GM23338 (cell line): ENCODE measurements at regions not wholly inside any gene's neighbourhood (a gene's known extent, or its start where the extent isn't known, plus 50 kb on each side); places are given as distances from the start of the nearest gene placed in this dataset.

Experiments
- ATAC-seq: fragments of 200-7000 bp; cut with Tn5 transposase; 3 replicates; pipeline ENCODE4 v1.9.1; 2020
- DNase-seq: peaks from one replicate; pipeline ENCODE4 v3.0.0-alpha.2; 2015; ENCODE audit warnings: low spot score
- H2AFZ ChIP-seq: fragments of 200-600 bp; sonication (generic); 2 replicates; pipeline ENCODE4 v1.8.0; 2016; ENCODE audit warnings: antibody characterized with exemption, mild to moderate bottlenecking, moderate library complexity
- H3F3A ChIP-seq: fragments of 200-600 bp; sonication (generic); replicated peaks from 2 replicates; pipeline ENCODE4 v1.8.0; 2017; ENCODE audit warnings: antibody characterized with exemption, mixed run types, low read depth
- H3K27ac ChIP-seq: fragments of 200-600 bp; sonication (generic); 2 replicates; pipeline ENCODE4 v1.6.1; 2016; ENCODE audit warnings: low read depth
- H3K27me3 ChIP-seq: fragments of 200-600 bp; sonication (generic); 2 replicates; pipeline ENCODE4 v1.8.0; 2016; ENCODE audit warnings: mild to moderate bottlenecking, mixed run types, moderate library complexity; ENCODE audit not compliant: insufficient read depth
- H3K36me3 ChIP-seq: fragments of 200-600 bp; sonication (generic); 2 replicates; pipeline ENCODE4 v1.8.0; 2016; ENCODE audit warnings: mild to moderate bottlenecking; ENCODE audit not compliant: insufficient read depth
- H3K4me1 ChIP-seq: fragments of 200-600 bp; sonication (generic); 2 replicates; pipeline ENCODE4 v1.8.0; 2016; ENCODE audit warnings: mild to moderate bottlenecking, moderate library complexity; ENCODE audit not compliant: insufficient read depth
- H3K4me2 ChIP-seq: fragments of 200-600 bp; sonication (generic); 2 replicates; pipeline ENCODE4 v1.7.1; 2017; ENCODE audit warnings: mixed run types
- H3K4me3 ChIP-seq: fragments of 200-600 bp; sonication (generic); 2 replicates; pipeline ENCODE4 v1.6.1; 2016; ENCODE audit warnings: mixed run types
- H3K79me2 ChIP-seq: fragments of 200-600 bp; sonication (generic); replicated peaks from 2 replicates; pipeline ENCODE4 v1.8.0; 2017; ENCODE audit warnings: mild to moderate bottlenecking; ENCODE audit not compliant: insufficient read depth
- H3K9me2 ChIP-seq: fragments of 200-600 bp; sonication (generic); 2 replicates; pipeline ENCODE4 v1.8.0; 2017; ENCODE audit not compliant: insufficient read depth
- H4K20me1 ChIP-seq: fragments of 200-600 bp; sonication (generic); replicated peaks from 2 replicates; pipeline ENCODE4 v1.8.0; 2017; ENCODE audit warnings: mild to moderate bottlenecking; ENCODE audit not compliant: insufficient read depth
- H3K27ac Mint-ChIP-seq: 2 replicates; pipeline ENCODE4 v1.8.0; 2020; ENCODE audit warnings: inconsistent platforms, mild to moderate bottlenecking, moderate library complexity, mixed read lengths
- H3K27me3 Mint-ChIP-seq: 3 replicates; pipeline ENCODE4 v1.8.0; 2022; ENCODE audit warnings: low read depth, mild to moderate bottlenecking, moderate library complexity, mixed read lengths, inconsistent platforms; ENCODE audit not compliant: insufficient read depth, poor library complexity
- H3K36me3 Mint-ChIP-seq: 3 replicates; pipeline ENCODE4 v1.8.0; 2021; ENCODE audit warnings: low read depth, mild to moderate bottlenecking, inconsistent platforms, moderate library complexity, mixed read lengths
- H3K4me1 Mint-ChIP-seq: 3 replicates; pipeline ENCODE4 v1.8.0; 2020; ENCODE audit warnings: mild to moderate bottlenecking, inconsistent platforms, mixed read lengths
- H3K4me3 Mint-ChIP-seq: 3 replicates; pipeline ENCODE4 v1.8.0; 2021; ENCODE audit warnings: moderate library complexity, mild to moderate bottlenecking, inconsistent platforms, mixed read lengths
- H3K9me3 Mint-ChIP-seq: 3 replicates; pipeline ENCODE4 v1.8.0; 2020; ENCODE audit warnings: moderate library complexity, mild to moderate bottlenecking, inconsistent platforms, mixed read lengths
- CREB1 ChIP-seq: fragments of 250-450 bp; sonication (Bioruptor Pico); IDR thresholded peaks from 2 replicates; pipeline ENCODE4 v1.5.0; 2020; ENCODE audit warnings: low read depth, mild to moderate bottlenecking, moderate library complexity
- EZH2 ChIP-seq: fragments of 200-600 bp; sonication (generic); IDR thresholded peaks from one replicate; pipeline ENCODE4 v1.8.0; 2017; ENCODE audit warnings: antibody characterized with exemption, mild to moderate bottlenecking, low read depth; ENCODE audit not compliant: unreplicated experiment
- EZH2phosphoT487 ChIP-seq: fragments of 200-600 bp; sonication (generic); IDR thresholded peaks from one replicate; pipeline ENCODE4 v1.8.1; 2018; ENCODE audit warnings: antibody characterized with exemption; ENCODE audit not compliant: unreplicated experiment
- NANOG ChIP-seq: IDR thresholded peaks from 2 replicates; pipeline ENCODE4 v1.6.1; 2016; ENCODE audit warnings: antibody characterized with exemption, borderline replicate concordance
- POLR2AphosphoS5 ChIP-seq: IDR thresholded peaks from 2 replicates; pipeline ENCODE4 v1.6.1; 2016; ENCODE audit warnings: antibody characterized with exemption, low read depth
- ZNF114 ChIP-seq: fragments of 250-450 bp; sonication (Bioruptor Pico); IDR thresholded peaks from 2 replicates; pipeline ENCODE4 v1.5.0; 2020; ENCODE audit warnings: mild to moderate bottlenecking, moderate library complexity
- TF ChIP-seq, protein P1 (sequence below): IDR thresholded peaks from 2 replicates; pipeline ENCODE4 v1.6.1; 2016; ENCODE audit warnings: antibody characterized with exemption
- TF ChIP-seq, protein P2 (sequence below): fragments of 250-450 bp; sonication (Bioruptor Pico); IDR thresholded peaks from 2 replicates; pipeline ENCODE4 v1.5.0; 2020; ENCODE audit warnings: mild to moderate bottlenecking, moderate library complexity
- TF ChIP-seq, protein P3 (sequence below): IDR thresholded peaks from one replicate; pipeline ENCODE4 v1.6.1; 2018; ENCODE audit warnings: antibody characterized with exemption; ENCODE audit not compliant: unreplicated experiment

DNA sequence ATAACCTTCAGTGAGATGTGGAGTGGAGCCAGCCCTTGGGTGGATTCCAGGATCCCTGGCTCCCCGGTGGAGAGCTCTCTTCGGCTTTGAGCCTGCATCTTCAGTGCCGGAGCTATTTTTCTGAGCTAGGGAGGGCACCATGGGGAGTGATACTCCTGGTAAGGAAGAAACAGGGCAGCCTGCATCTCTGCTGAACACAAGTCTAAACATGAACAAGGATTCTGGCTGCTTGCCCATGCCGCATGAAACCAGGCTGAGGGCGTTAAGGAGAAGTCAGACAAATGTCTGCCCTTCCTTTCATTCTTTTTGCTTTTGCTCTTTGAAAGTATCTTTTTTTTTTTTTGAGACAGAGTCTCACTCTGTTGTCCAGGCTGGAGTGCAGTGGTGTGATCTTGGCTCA is 60.4 kb downstream of the EVX1 start (continued):
- TF ChIP-seq, protein P1, sequence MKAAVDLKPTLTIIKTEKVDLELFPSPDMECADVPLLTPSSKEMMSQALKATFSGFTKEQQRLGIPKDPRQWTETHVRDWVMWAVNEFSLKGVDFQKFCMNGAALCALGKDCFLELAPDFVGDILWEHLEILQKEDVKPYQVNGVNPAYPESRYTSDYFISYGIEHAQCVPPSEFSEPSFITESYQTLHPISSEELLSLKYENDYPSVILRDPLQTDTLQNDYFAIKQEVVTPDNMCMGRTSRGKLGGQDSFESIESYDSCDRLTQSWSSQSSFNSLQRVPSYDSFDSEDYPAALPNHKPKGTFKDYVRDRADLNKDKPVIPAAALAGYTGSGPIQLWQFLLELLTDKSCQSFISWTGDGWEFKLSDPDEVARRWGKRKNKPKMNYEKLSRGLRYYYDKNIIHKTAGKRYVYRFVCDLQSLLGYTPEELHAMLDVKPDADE, result no peak
- TF ChIP-seq, protein P2, sequence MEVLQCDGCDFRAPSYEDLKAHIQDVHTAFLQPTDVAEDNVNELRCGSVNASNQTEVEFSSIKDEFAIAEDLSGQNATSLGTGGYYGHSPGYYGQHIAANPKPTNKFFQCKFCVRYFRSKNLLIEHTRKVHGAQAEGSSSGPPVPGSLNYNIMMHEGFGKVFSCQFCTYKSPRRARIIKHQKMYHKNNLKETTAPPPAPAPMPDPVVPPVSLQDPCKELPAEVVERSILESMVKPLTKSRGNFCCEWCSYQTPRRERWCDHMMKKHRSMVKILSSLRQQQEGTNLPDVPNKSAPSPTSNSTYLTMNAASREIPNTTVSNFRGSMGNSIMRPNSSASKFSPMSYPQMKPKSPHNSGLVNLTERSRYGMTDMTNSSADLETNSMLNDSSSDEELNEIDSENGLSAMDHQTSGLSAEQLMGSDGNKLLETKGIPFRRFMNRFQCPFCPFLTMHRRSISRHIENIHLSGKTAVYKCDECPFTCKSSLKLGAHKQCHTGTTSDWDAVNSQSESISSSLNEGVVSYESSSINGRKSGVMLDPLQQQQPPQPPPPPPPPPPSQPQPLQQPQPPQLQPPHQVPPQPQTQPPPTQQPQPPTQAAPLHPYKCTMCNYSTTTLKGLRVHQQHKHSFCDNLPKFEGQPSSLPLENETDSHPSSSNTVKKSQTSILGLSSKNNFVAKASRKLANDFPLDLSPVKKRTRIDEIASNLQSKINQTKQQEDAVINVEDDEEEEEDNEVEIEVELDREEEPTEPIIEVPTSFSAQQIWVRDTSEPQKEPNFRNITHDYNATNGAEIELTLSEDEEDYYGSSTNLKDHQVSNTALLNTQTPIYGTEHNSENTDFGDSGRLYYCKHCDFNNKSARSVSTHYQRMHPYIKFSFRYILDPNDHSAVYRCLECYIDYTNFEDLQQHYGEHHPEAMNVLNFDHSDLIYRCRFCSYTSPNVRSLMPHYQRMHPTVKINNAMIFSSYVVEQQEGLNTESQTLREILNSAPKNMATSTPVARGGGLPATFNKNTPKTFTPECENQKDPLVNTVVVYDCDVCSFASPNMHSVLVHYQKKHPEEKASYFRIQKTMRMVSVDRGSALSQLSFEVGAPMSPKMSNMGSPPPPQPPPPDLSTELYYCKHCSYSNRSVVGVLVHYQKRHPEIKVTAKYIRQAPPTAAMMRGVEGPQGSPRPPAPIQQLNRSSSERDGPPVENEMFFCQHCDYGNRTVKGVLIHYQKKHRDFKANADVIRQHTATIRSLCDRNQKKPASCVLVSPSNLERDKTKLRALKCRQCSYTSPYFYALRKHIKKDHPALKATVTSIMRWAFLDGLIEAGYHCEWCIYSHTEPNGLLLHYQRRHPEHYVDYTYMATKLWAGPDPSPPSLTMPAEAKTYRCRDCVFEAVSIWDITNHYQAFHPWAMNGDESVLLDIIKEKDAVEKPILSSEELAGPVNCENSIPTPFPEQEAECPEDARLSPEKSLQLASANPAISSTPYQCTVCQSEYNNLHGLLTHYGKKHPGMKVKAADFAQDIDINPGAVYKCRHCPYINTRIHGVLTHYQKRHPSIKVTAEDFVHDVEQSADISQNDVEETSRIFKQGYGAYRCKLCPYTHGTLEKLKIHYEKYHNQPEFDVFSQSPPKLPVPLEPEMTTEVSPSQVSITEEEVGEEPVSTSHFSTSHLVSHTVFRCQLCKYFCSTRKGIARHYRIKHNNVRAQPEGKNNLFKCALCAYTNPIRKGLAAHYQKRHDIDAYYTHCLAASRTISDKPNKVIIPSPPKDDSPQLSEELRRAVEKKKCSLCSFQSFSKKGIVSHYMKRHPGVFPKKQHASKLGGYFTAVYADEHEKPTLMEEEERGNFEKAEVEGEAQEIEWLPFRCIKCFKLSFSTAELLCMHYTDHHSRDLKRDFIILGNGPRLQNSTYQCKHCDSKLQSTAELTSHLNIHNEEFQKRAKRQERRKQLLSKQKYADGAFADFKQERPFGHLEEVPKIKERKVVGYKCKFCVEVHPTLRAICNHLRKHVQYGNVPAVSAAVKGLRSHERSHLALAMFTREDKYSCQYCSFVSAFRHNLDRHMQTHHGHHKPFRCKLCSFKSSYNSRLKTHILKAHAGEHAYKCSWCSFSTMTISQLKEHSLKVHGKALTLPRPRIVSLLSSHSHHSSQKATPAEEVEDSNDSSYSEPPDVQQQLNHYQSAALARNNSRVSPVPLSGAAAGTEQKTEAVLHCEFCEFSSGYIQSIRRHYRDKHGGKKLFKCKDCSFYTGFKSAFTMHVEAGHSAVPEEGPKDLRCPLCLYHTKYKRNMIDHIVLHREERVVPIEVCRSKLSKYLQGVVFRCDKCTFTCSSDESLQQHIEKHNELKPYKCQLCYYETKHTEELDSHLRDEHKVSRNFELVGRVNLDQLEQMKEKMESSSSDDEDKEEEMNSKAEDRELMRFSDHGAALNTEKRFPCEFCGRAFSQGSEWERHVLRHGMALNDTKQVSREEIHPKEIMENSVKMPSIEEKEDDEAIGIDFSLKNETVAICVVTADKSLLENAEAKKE, result no peak
- TF ChIP-seq POLR2AphosphoS5, result no peak
- TF ChIP-seq NANOG, result no peak
- TF ChIP-seq ZNF114, result no peak
- no peak for TF ChIP-seq EZH2phosphoT487
- TF ChIP-seq EZH2, result no peak

DNA sequence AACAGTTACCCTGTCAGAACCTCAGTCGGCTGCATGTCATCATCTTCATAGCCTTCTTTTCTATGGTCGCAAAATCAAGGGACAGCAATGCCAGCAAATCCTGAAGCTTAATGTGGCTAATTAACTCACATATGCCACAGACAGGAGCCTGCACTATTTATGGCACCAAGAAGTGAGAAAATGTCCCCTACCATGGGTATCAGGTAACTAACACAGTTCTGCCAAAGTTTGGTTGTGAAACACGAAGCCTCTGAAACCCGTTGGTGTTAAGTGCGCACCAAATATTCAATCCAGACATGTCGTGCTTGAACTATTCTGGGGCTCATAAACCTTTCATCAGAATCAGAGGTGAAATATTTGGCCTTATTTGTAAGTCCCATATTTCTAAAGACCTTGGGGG is 63.3 kb downstream of the EVX1 start:
- no peak for ATAC-seq
- no peaks in the 10 kb centered on the region for H3K9me2 ChIP-seq
- H3K27me3 ChIP-seq, result no peaks in the 10 kb centered on the region
- no peaks in the 10 kb centered on the region for H4K20me1 ChIP-seq
- H3K4me3 Mint-ChIP-seq, result no peak overlapping the region
- H3K36me3 ChIP-seq, result no peaks in the 10 kb centered on the region
- no peaks in the 10 kb centered on the region for H3K9me3 Mint-ChIP-seq
- H3K79me2 ChIP-seq, result no peaks in the 10 kb centered on the region
- peaks cover 3% of the 10 kb centered on the region; the same call in 2 of the 3 replicates for H3K4me1 Mint-ChIP-seq
- no peak overlapping the region for H3K27ac ChIP-seq
- H3K4me1 ChIP-seq, result no peaks in the 10 kb centered on the region
- no peaks in the 10 kb centered on the region for H3K36me3 Mint-ChIP-seq
- H3K4me3 ChIP-seq, result no peak overlapping the region
- H2AFZ ChIP-seq, result no peak overlapping the region
- no peaks in the 10 kb centered on the region for H3F3A ChIP-seq
- peaks cover 3% of the 10 kb centered on the region for H3K27me3 Mint-ChIP-seq
- no peak overlapping the region for H3K27ac Mint-ChIP-seq
- DNase-seq, result no peak
- H3K4me2 ChIP-seq, result no peak overlapping the region
- TF ChIP-seq CREB1 (no peak), NANOG (no peak), EZH2 (no peak), EZH2phosphoT487 (no peak)
- TF ChIP-seq, protein P3, sequence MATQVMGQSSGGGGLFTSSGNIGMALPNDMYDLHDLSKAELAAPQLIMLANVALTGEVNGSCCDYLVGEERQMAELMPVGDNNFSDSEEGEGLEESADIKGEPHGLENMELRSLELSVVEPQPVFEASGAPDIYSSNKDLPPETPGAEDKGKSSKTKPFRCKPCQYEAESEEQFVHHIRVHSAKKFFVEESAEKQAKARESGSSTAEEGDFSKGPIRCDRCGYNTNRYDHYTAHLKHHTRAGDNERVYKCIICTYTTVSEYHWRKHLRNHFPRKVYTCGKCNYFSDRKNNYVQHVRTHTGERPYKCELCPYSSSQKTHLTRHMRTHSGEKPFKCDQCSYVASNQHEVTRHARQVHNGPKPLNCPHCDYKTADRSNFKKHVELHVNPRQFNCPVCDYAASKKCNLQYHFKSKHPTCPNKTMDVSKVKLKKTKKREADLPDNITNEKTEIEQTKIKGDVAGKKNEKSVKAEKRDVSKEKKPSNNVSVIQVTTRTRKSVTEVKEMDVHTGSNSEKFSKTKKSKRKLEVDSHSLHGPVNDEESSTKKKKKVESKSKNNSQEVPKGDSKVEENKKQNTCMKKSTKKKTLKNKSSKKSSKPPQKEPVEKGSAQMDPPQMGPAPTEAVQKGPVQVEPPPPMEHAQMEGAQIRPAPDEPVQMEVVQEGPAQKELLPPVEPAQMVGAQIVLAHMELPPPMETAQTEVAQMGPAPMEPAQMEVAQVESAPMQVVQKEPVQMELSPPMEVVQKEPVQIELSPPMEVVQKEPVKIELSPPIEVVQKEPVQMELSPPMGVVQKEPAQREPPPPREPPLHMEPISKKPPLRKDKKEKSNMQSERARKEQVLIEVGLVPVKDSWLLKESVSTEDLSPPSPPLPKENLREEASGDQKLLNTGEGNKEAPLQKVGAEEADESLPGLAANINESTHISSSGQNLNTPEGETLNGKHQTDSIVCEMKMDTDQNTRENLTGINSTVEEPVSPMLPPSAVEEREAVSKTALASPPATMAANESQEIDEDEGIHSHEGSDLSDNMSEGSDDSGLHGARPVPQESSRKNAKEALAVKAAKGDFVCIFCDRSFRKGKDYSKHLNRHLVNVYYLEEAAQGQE, result no peak
